ENCODE measurements at regions not wholly inside any gene's neighbourhood (a gene's known extent, or its start where the extent isn't known, plus 50 kb on each side); places are given as distances from the start of the nearest gene placed in this dataset.

DNA sequence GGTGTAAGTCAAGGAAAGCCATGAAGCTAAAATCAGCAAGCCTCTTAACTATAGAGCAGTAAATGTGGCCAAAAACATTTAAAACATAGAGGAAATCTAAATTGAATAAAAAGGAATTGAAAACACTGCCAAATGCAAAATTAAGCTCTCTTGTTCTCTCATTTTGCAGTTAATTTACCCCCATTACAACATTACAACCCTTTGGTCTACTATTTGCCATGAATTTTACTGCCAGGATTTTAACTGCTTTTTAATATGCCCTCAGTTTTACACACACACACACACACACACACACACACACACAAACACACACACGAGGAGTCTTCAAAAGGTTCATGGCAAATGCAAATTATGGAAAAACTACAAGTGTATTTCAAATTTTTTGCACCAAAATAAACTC lies 91.4 kb upstream of the ACO1 start (continued):
- no peak for TF ChIP-seq CTCF (IDR thresholded peaks at IDR 0.05; ENCODE audit: control extremely low read depth in 1 of 3, insufficient read depth in 1 of 3, low read depth in 1 of 3, low read length in 3 of 3)
- TF ChIP-seq ASH2L (IDR thresholded peaks at IDR 0.05; ENCODE audit: low read length): no peak
